SK-N-SH (cell line): ENCODE measurements at regions not wholly inside any gene's neighbourhood (a gene's known extent, or its start where the extent isn't known, plus 50 kb on each side); places are given as distances from the start of the nearest gene placed in this dataset.

Experiments used
- CTCF ChIA-PET: fragments of 300-600, 350-600 bp; formaldehyde crosslinking; extraction: SDS; loops from one replicate; lab custom pipeline; 2021; lab: Yijun Ruan, JAX
- POLR2A ChIA-PET: fragments of 350-600 bp; sonication (Branson Sonifier 250); formaldehyde crosslinking; extraction: SDS; loops from one replicate; lab custom pipeline; 2020; ENCODE audit warnings: antibody characterized with exemption, inconsistent platforms; lab: Yijun Ruan, JAX
- DNase-seq: peaks from one replicate; pipeline ENCODE4 v3.0.0; 2012
- H2AFZ ChIP-seq: fragments of 200-600 bp; sonication (generic); 2 replicates; pipeline ENCODE4 v1.8.1; 2016; ENCODE audit warnings: antibody characterized with exemption, mild to moderate bottlenecking, low read depth
- H3F3A ChIP-seq: fragments of 200-600 bp; sonication (generic); replicated peaks from 2 replicates; pipeline ENCODE3; 2016; ENCODE audit warnings: antibody characterized with exemption, mild to moderate bottlenecking; ENCODE audit not compliant: insufficient read depth
- H3K27ac ChIP-seq, 2 experiments: fragments of 200-500 bp in 1 of 2; fragments of 200-600 bp in 1 of 2; sonication (Bioruptor generic) in 1 of 2; sonication (generic), shearing (Covaris generic) in 1 of 2; 2 replicates each; pipeline versions ENCODE4 v1.5.1 to v1.6.1; 2014 to 2016; ENCODE audit warnings: low read depth in 2 of 2, inconsistent platforms in 1 of 2, low read length in 1 of 2, mild to moderate bottlenecking in 1 of 2, mixed read lengths in 1 of 2
- H3K27me3 ChIP-seq: fragments of 200-600 bp; sonication (generic), shearing (Covaris generic); 2 replicates; pipeline ENCODE4 v1.6.1; 2016; ENCODE audit warnings: mixed run types; ENCODE audit not compliant: insufficient read depth
- H3K36me3 ChIP-seq, 2 experiments: fragments of 200-500 bp in 1 of 2; fragments of 200-600 bp in 1 of 2; sonication (Bioruptor generic) in 1 of 2; sonication (generic) in 1 of 2; replicated peaks in 1 of 2; 2 replicates each; pipeline versions ENCODE3 to v1.5.1; 2014 to 2016; ENCODE audit warnings: low read length in 1 of 2, mild to moderate bottlenecking in 1 of 2; ENCODE audit not compliant: insufficient read depth in 2 of 2, control insufficient read depth in 1 of 2
- H3K4me1 ChIP-seq, 2 experiments: fragments of 200-500 bp in 1 of 2; fragments of 200-600 bp in 1 of 2; sonication (Bioruptor generic) in 1 of 2; sonication (generic), shearing (Covaris generic) in 1 of 2; 2 replicates each; pipeline versions ENCODE4 v1.5.1 to v1.6.1; 2014 to 2016; ENCODE audit warnings: low read depth in 1 of 2, low read length in 1 of 2, mixed run types in 1 of 2; ENCODE audit not compliant: insufficient read depth in 2 of 2, control insufficient read depth in 1 of 2
- H3K4me2 ChIP-seq: fragments of 200-600 bp; sonication (generic), shearing (Covaris generic); 2 replicates; pipeline ENCODE4 v1.6.1; 2017; ENCODE audit warnings: mixed run types
- H3K4me3 ChIP-seq, 2 experiments: fragments of 200-500 bp in 1 of 2; fragments of 200-600 bp in 1 of 2; sonication (Bioruptor generic) in 1 of 2; sonication (generic), shearing (Covaris generic) in 1 of 2; 2 replicates each; pipeline versions ENCODE4 v1.5.1 to v1.8.1; 2014 to 2016; ENCODE audit warnings: low read depth in 2 of 2, inconsistent platforms in 1 of 2, low read length in 1 of 2, mild to moderate bottlenecking in 1 of 2, mixed read lengths in 1 of 2, moderate library complexity in 1 of 2
- H3K79me2 ChIP-seq: fragments of 200-600 bp; sonication (generic); 2 replicates; pipeline ENCODE4 v1.8.1; 2017; ENCODE audit warnings: mild to moderate bottlenecking; ENCODE audit not compliant: insufficient read depth
- H3K9ac ChIP-seq: fragments of 200-600 bp; sonication (generic); 2 replicates; pipeline ENCODE4 v1.6.1; 2017; ENCODE audit warnings: mixed run types
- H3K9me2 ChIP-seq: fragments of 200-600 bp; sonication (generic); 2 replicates; pipeline ENCODE4 v1.6.1; 2017; ENCODE audit warnings: mixed run types
- H3K9me3 ChIP-seq: fragments of 200-600 bp; sonication (generic); 2 replicates; pipeline ENCODE4 v1.6.1; 2017; ENCODE audit warnings: mixed run types, mild to moderate bottlenecking, moderate library complexity
- H4K20me1 ChIP-seq: fragments of 200-600 bp; sonication (generic); 2 replicates; pipeline ENCODE4 v1.6.1; 2017; ENCODE audit warnings: mild to moderate bottlenecking, mixed run types; ENCODE audit not compliant: insufficient read depth
- CHD2 ChIP-seq: fragments of 150-350 bp; IDR thresholded peaks from 2 replicates; pipeline ENCODE4 v1.6.1; 2018; ENCODE audit warnings: low read length; ENCODE audit not compliant: partially characterized antibody
- EZH2phosphoT487 ChIP-seq: fragments of 200-600 bp; sonication (generic); IDR thresholded peaks from 2 replicates; pipeline ENCODE4 v1.6.1; 2017; ENCODE audit warnings: low read depth, mixed run types, mild to moderate bottlenecking, antibody characterized with exemption, moderate library complexity, borderline replicate concordance
- FOXJ3 ChIP-seq: sonication (generic); formaldehyde crosslinking; IDR thresholded peaks from 2 replicates; pipeline ENCODE4 v1.5.1; 2020; ENCODE audit warnings: mild to moderate bottlenecking, missing genetic modification reagents
- GATA2 ChIP-seq: sonication (generic); formaldehyde crosslinking; IDR thresholded peaks from 2 replicates; pipeline ENCODE4 v1.5.0; 2020; ENCODE audit warnings: mild to moderate bottlenecking, missing genetic modification reagents
- JUND ChIP-seq: IDR thresholded peaks from 2 replicates; pipeline ENCODE4 v1.4.0; 2012
- MEF2A ChIP-seq: IDR thresholded peaks from 2 replicates; pipeline ENCODE4 v1.4.0; 2012; ENCODE audit warnings: low read depth, borderline replicate concordance
- NFIC ChIP-seq: IDR thresholded peaks from 2 replicates; pipeline ENCODE4 v1.4.0; 2012; ENCODE audit warnings: borderline replicate concordance
- NRF1 ChIP-seq: IDR thresholded peaks from 2 replicates; pipeline ENCODE4 v1.6.1; 2012; ENCODE audit warnings: low read depth, mild to moderate bottlenecking, low read length
- RAD21 ChIP-seq: IDR thresholded peaks from 2 replicates; pipeline ENCODE4 v1.6.1; 2012; ENCODE audit warnings: mild to moderate bottlenecking, low read length
- RXRA ChIP-seq: IDR thresholded peaks from 2 replicates; pipeline ENCODE4 v1.4.0; 2012; ENCODE audit warnings: low read depth, mild to moderate bottlenecking, borderline replicate concordance
- SMC3 ChIP-seq: IDR thresholded peaks from 2 replicates; pipeline ENCODE4 v1.6.1; 2012; ENCODE audit warnings: low read depth, low read length, improper control_type of control experiment
- TAF1 ChIP-seq: IDR thresholded peaks from 2 replicates; pipeline ENCODE4 v1.6.1; 2012; ENCODE audit warnings: low read depth, mild to moderate bottlenecking, low read length, moderate library complexity, borderline replicate concordance
- WGBS: methylation state at CpG from one replicate; pipeline ENCODE4 v1.1.6; 2017; ENCODE audit warnings: low lambda C conversion rate; 5-methylcytosine and 5-hydroxymethylcytosine counted together
- TF ChIP-seq, protein P1 (sequence below): IDR thresholded peaks from 2 replicates; pipeline ENCODE4 v1.6.1; 2012; ENCODE audit warnings: mild to moderate bottlenecking, low read depth, low read length, moderate library complexity
- TF ChIP-seq, protein P2 (sequence below): fragments of 200-600 bp; sonication (generic); IDR thresholded peaks from 2 replicates; pipeline ENCODE4 v1.6.1; 2017; ENCODE audit warnings: antibody characterized with exemption, mild to moderate bottlenecking, moderate library complexity
- TF ChIP-seq, protein P3 (sequence below): fragments of 150-350 bp; IDR thresholded peaks from 2 replicates; pipeline ENCODE4 v1.6.1; 2016; ENCODE audit warnings: mild to moderate bottlenecking, low read depth, low read length
- TF ChIP-seq, protein P4 (sequence below): IDR thresholded peaks from 2 replicates; pipeline ENCODE4 v1.4.0; 2012; ENCODE audit warnings: low read depth, borderline replicate concordance
- TF ChIP-seq, protein P5 (sequence below): IDR thresholded peaks from 2 replicates; pipeline ENCODE4; 2012

DNA sequence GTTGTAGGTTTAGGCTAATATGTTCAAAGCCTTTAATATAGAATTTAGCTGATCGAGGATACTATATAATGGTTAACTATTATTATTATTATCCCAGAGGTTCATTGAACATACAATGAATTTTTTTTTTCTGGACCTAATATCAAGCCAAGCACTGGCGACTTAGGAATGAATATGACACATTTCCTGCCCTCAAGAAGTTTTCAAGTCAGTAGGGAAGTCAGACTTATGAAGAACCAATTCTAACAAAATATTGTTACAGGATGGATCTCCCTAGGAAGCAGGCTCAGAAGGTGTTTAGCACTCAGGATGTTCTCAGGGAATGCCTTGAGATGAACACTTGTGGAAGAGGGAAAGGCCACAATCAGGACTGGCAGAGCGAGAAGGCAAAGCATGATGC lies 211.8 kb upstream of the FGGY start:
- Histone ChIP-seq H3K27ac (no peak overlapping the region), H3K4me2 (no peak overlapping the region), H4K20me1 (no peaks in the 10 kb centered on the region), H3K4me1 (peaks cover 5 to 15% of the 10 kb centered on the region in 2 experiments; a peak in 2 of 4 replicates), H3K9me3 (peaks cover 10% of the 10 kb centered on the region; the same call in 1 of the 2 replicates), H3K9me2 (no peaks in the 10 kb centered on the region), H2AFZ (no peak overlapping the region), H3K36me3 (no peaks in the 10 kb centered on the region), H3K27me3 (no peaks in the 10 kb centered on the region), H3F3A (peaks cover 9% of the 10 kb centered on the region), H3K79me2 (no peaks in the 10 kb centered on the region), H3K9ac (no peak overlapping the region), H3K4me3 (no peak overlapping the region)
- no peak for DNase-seq
- 93% methylated on average over 3 of the region's 3 CpGs for WGBS
- ChIA-PET CTCF (interaction anchor here (0.7 kb wide), 1 partner anchor 12 kb away, joined by 3 read pairs; no protein-coding TSS in a partner anchor), POLR2A (no interaction called here)
- no peak for TF ChIP-seq RXRA
- no peak for TF ChIP-seq EZH2phosphoT487
- no peak for TF ChIP-seq GATA2 (CRISPR knock-in tag)
- no peak for TF ChIP-seq JUND
- TF ChIP-seq, protein P1, sequence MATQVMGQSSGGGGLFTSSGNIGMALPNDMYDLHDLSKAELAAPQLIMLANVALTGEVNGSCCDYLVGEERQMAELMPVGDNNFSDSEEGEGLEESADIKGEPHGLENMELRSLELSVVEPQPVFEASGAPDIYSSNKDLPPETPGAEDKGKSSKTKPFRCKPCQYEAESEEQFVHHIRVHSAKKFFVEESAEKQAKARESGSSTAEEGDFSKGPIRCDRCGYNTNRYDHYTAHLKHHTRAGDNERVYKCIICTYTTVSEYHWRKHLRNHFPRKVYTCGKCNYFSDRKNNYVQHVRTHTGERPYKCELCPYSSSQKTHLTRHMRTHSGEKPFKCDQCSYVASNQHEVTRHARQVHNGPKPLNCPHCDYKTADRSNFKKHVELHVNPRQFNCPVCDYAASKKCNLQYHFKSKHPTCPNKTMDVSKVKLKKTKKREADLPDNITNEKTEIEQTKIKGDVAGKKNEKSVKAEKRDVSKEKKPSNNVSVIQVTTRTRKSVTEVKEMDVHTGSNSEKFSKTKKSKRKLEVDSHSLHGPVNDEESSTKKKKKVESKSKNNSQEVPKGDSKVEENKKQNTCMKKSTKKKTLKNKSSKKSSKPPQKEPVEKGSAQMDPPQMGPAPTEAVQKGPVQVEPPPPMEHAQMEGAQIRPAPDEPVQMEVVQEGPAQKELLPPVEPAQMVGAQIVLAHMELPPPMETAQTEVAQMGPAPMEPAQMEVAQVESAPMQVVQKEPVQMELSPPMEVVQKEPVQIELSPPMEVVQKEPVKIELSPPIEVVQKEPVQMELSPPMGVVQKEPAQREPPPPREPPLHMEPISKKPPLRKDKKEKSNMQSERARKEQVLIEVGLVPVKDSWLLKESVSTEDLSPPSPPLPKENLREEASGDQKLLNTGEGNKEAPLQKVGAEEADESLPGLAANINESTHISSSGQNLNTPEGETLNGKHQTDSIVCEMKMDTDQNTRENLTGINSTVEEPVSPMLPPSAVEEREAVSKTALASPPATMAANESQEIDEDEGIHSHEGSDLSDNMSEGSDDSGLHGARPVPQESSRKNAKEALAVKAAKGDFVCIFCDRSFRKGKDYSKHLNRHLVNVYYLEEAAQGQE: no peak
- no peak for TF ChIP-seq CHD2
- no peak for TF ChIP-seq MEF2A
- TF ChIP-seq SMC3: no peak
- TF ChIP-seq, protein P2, sequence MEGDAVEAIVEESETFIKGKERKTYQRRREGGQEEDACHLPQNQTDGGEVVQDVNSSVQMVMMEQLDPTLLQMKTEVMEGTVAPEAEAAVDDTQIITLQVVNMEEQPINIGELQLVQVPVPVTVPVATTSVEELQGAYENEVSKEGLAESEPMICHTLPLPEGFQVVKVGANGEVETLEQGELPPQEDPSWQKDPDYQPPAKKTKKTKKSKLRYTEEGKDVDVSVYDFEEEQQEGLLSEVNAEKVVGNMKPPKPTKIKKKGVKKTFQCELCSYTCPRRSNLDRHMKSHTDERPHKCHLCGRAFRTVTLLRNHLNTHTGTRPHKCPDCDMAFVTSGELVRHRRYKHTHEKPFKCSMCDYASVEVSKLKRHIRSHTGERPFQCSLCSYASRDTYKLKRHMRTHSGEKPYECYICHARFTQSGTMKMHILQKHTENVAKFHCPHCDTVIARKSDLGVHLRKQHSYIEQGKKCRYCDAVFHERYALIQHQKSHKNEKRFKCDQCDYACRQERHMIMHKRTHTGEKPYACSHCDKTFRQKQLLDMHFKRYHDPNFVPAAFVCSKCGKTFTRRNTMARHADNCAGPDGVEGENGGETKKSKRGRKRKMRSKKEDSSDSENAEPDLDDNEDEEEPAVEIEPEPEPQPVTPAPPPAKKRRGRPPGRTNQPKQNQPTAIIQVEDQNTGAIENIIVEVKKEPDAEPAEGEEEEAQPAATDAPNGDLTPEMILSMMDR: no peak
- TF ChIP-seq, protein P3, sequence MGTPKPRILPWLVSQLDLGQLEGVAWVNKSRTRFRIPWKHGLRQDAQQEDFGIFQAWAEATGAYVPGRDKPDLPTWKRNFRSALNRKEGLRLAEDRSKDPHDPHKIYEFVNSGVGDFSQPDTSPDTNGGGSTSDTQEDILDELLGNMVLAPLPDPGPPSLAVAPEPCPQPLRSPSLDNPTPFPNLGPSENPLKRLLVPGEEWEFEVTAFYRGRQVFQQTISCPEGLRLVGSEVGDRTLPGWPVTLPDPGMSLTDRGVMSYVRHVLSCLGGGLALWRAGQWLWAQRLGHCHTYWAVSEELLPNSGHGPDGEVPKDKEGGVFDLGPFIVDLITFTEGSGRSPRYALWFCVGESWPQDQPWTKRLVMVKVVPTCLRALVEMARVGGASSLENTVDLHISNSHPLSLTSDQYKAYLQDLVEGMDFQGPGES: no peak
- TF ChIP-seq TAF1: no peak
- TF ChIP-seq FOXJ3 (CRISPR knock-in tag): no peak
- TF ChIP-seq, protein P4, sequence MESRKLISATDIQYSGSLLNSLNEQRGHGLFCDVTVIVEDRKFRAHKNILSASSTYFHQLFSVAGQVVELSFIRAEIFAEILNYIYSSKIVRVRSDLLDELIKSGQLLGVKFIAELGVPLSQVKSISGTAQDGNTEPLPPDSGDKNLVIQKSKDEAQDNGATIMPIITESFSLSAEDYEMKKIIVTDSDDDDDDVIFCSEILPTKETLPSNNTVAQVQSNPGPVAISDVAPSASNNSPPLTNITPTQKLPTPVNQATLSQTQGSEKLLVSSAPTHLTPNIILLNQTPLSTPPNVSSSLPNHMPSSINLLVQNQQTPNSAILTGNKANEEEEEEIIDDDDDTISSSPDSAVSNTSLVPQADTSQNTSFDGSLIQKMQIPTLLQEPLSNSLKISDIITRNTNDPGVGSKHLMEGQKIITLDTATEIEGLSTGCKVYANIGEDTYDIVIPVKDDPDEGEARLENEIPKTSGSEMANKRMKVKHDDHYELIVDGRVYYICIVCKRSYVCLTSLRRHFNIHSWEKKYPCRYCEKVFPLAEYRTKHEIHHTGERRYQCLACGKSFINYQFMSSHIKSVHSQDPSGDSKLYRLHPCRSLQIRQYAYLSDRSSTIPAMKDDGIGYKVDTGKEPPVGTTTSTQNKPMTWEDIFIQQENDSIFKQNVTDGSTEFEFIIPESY: no peak
- TF ChIP-seq NRF1: no peak
- TF ChIP-seq, protein P5, sequence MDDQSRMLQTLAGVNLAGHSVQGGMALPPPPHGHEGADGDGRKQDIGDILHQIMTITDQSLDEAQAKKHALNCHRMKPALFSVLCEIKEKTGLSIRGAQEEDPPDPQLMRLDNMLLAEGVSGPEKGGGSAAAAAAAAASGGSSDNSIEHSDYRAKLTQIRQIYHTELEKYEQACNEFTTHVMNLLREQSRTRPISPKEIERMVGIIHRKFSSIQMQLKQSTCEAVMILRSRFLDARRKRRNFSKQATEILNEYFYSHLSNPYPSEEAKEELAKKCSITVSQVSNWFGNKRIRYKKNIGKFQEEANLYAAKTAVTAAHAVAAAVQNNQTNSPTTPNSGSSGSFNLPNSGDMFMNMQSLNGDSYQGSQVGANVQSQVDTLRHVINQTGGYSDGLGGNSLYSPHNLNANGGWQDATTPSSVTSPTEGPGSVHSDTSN: no peak
- TF ChIP-seq NFIC: no peak
- no peak for TF ChIP-seq RAD21
